ENCODE measurements at regions not wholly inside any gene's neighbourhood (a gene's known extent, or its start where the extent isn't known, plus 50 kb on each side); places are given as distances from the start of the nearest gene placed in this dataset.

- no peak for TF ChIP-seq ZNF281 (CRISPR knock-in tag; IDR thresholded peaks at IDR 0.05)
Measured at GRCh38 chr16:26950636-26951035, 116.1 kb upstream of the C16orf82 start (continued).

GRCh38 chr16:26951950-26952349 lies 114.8 kb upstream of the C16orf82 start:
- H3K4me3 Mint-ChIP-seq: no peak overlapping the region
- CTCF ChIA-PET: interaction anchor here (1.4 to 1.7 kb wide), 2 partner anchors 9 to 158 kb away, joined by 3 to 16 read pairs; no protein-coding TSS in a partner anchor

More at GRCh38 chr16:26951950-26952349, 114.8 kb upstream of the C16orf82 start:
- POLR2A ChIA-PET: no interaction called here
- Mint-ChIP-seq H3K36me3 (no peaks in the 10 kb centered on the region), H3K27me3 (ENCODE audit: low read depth) (no peaks in the 10 kb centered on the region; the same call in 1 of the 2 replicates), H3K27ac (no peak overlapping the region), H3K4me1 (no peaks in the 10 kb centered on the region), H3K9me3 (no peaks in the 10 kb centered on the region)
- TF ChIP-seq FOXK1 (CRISPR knock-in tag; IDR thresholded peaks at IDR 0.05) (no peak), ESRRA (CRISPR knock-in tag; IDR thresholded peaks at IDR 0.05; ENCODE audit: borderline replicate concordance) (no peak), MLX (CRISPR knock-in tag; IDR thresholded peaks at IDR 0.05) (no peak), ATF6 (CRISPR knock-in tag; IDR thresholded peaks at IDR 0.05) (no peak), KAT7 (CRISPR knock-in tag; IDR thresholded peaks at IDR 0.05; ENCODE audit: borderline replicate concordance) (no peak), NR2C2 (CRISPR knock-in tag; IDR thresholded peaks at IDR 0.05) (no peak), TP53 (CRISPR knock-in tag; IDR thresholded peaks at IDR 0.05) (no peak), ZMAT4 (CRISPR knock-in tag; IDR thresholded peaks at IDR 0.05) (no peak)
- TF ChIP-seq, protein P1, sequence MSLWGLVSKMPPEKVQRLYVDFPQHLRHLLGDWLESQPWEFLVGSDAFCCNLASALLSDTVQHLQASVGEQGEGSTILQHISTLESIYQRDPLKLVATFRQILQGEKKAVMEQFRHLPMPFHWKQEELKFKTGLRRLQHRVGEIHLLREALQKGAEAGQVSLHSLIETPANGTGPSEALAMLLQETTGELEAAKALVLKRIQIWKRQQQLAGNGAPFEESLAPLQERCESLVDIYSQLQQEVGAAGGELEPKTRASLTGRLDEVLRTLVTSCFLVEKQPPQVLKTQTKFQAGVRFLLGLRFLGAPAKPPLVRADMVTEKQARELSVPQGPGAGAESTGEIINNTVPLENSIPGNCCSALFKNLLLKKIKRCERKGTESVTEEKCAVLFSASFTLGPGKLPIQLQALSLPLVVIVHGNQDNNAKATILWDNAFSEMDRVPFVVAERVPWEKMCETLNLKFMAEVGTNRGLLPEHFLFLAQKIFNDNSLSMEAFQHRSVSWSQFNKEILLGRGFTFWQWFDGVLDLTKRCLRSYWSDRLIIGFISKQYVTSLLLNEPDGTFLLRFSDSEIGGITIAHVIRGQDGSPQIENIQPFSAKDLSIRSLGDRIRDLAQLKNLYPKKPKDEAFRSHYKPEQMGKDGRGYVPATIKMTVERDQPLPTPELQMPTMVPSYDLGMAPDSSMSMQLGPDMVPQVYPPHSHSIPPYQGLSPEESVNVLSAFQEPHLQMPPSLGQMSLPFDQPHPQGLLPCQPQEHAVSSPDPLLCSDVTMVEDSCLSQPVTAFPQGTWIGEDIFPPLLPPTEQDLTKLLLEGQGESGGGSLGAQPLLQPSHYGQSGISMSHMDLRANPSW (CRISPR knock-in tag; conservative IDR thresholded peaks at IDR 0.05; ENCODE audit: low read depth): no peak
- TF ChIP-seq, protein P2, sequence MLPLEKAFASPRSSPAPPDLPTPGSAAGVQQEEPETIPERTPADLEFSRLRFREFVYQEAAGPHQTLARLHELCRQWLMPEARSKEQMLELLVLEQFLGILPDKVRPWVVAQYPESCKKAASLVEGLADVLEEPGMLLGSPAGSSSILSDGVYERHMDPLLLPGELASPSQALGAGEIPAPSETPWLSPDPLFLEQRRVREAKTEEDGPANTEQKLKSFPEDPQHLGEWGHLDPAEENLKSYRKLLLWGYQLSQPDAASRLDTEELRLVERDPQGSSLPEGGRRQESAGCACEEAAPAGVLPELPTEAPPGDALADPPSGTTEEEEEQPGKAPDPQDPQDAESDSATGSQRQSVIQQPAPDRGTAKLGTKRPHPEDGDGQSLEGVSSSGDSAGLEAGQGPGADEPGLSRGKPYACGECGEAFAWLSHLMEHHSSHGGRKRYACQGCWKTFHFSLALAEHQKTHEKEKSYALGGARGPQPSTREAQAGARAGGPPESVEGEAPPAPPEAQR (CRISPR knock-in tag; IDR thresholded peaks at IDR 0.05): no peak
- DNase-seq (ENCODE audit: low spot score) (no peak), ATAC-seq (no peak; the same call in 1 of the 2 replicates)
